Activated naive CD8-positive, alpha-beta T cell treated with anti-CD3 and anti-CD28 coated beads for 36 hours (primary cell): ENCODE measurements at regions not wholly inside any gene's neighbourhood (a gene's known extent, or its start where the extent isn't known, plus 50 kb on each side); places are given as distances from the start of the nearest gene placed in this dataset.
"Not testable (repeated sequence)": the region's sequence is repeated elsewhere in the genome, so short reads cannot be mapped to it uniquely, and the experiment has no call there.

Experiments
- DNase-seq: peaks from one replicate; pipeline ENCODE4 v3.0.0; 2021
- H3K27ac Mint-ChIP-seq: one replicate; pipeline ENCODE4 v1.8.0; 2022; ENCODE audit warnings: mild to moderate bottlenecking, moderate library complexity, mixed read lengths
- H3K27me3 Mint-ChIP-seq: one replicate; pipeline ENCODE4 v1.8.0; 2022; ENCODE audit warnings: mild to moderate bottlenecking, mixed read lengths
- H3K36me3 Mint-ChIP-seq: one replicate; pipeline ENCODE4 v1.8.0; 2021; ENCODE audit warnings: mild to moderate bottlenecking, mixed read lengths
- H3K4me1 Mint-ChIP-seq: one replicate; pipeline ENCODE4 v1.8.0; 2021; ENCODE audit warnings: mixed read lengths
- H3K4me3 Mint-ChIP-seq: one replicate; pipeline ENCODE4 v1.8.0; 2022; ENCODE audit warnings: mild to moderate bottlenecking, moderate library complexity, mixed read lengths
- H3K9me3 Mint-ChIP-seq: one replicate; pipeline ENCODE4 v1.8.0; 2022; ENCODE audit warnings: mixed read lengths

GRCh38 chr7:24138343-24138742 lies 145.6 kb upstream of the NPY start:
- H3K27ac Mint-ChIP-seq = no peak overlapping the region
- H3K4me1 Mint-ChIP-seq = peaks cover 6% of the 10 kb centered on the region
- H3K9me3 Mint-ChIP-seq = no peaks in the 10 kb centered on the region
- H3K36me3 Mint-ChIP-seq = no peaks in the 10 kb centered on the region
- no peak overlapping the region for H3K4me3 Mint-ChIP-seq
- peaks cover 44% of the 10 kb centered on the region for H3K27me3 Mint-ChIP-seq
- no peak for DNase-seq

GRCh38 chr7:24140001-24140400 lies 144.0 kb upstream of the NPY start:
- H3K4me3 Mint-ChIP-seq = no peak overlapping the region
- no peaks in the 10 kb centered on the region for H3K36me3 Mint-ChIP-seq
- no peak for DNase-seq
- H3K4me1 Mint-ChIP-seq = peaks cover 2% of the 10 kb centered on the region
- no peaks in the 10 kb centered on the region for H3K9me3 Mint-ChIP-seq
- peaks cover 44% of the 10 kb centered on the region for H3K27me3 Mint-ChIP-seq
- H3K27ac Mint-ChIP-seq = no peak overlapping the region

GRCh38 chr7:24141874-24142509 lies 142.0 kb upstream of the NPY start:
- H3K36me3 Mint-ChIP-seq = no peaks in the 10 kb centered on the region
- H3K4me3 Mint-ChIP-seq = no peak overlapping the region
- no peaks in the 10 kb centered on the region for H3K9me3 Mint-ChIP-seq
- peaks cover 44% of the 10 kb centered on the region for H3K27me3 Mint-ChIP-seq
- no peak for DNase-seq
- H3K27ac Mint-ChIP-seq = no peak overlapping the region
- H3K4me1 Mint-ChIP-seq = no peaks in the 10 kb centered on the region

- Mint-ChIP-seq H3K9me3 (no peaks in the 10 kb centered on the region), H3K36me3 (no peaks in the 10 kb centered on the region), H3K4me1 (no peaks in the 10 kb centered on the region), H3K27ac (no peak overlapping the region), H3K27me3 (peaks cover 33% of the 10 kb centered on the region), H3K4me3 (no peak overlapping the region)
- no peak for DNase-seq
Observed at GRCh38 chr7:24143547-24143946, 140.4 kb upstream of the NPY start.

GRCh38 chr7:24151944-24152343 lies 132.0 kb upstream of the NPY start:
- no peak overlapping the region for H3K27ac Mint-ChIP-seq
- peaks cover 8% of the 10 kb centered on the region for H3K9me3 Mint-ChIP-seq
- H3K4me3 Mint-ChIP-seq = no peak overlapping the region
- H3K4me1 Mint-ChIP-seq = no peaks in the 10 kb centered on the region
- H3K27me3 Mint-ChIP-seq = peaks cover 19% of the 10 kb centered on the region
- no peaks in the 10 kb centered on the region for H3K36me3 Mint-ChIP-seq
- DNase-seq = no peak

GRCh38 chr7:24152356-24152755 lies 131.6 kb upstream of the NPY start:
- peaks cover 18% of the 10 kb centered on the region for H3K27me3 Mint-ChIP-seq
- no peak overlapping the region for H3K27ac Mint-ChIP-seq
- DNase-seq = no peak
- H3K4me1 Mint-ChIP-seq = no peaks in the 10 kb centered on the region
- no peaks in the 10 kb centered on the region for H3K36me3 Mint-ChIP-seq
- H3K4me3 Mint-ChIP-seq = no peak overlapping the region
- peaks cover 8% of the 10 kb centered on the region for H3K9me3 Mint-ChIP-seq

- no peak overlapping the region for H3K4me3 Mint-ChIP-seq
- H3K27ac Mint-ChIP-seq = no peak overlapping the region
- no peak for DNase-seq
- H3K36me3 Mint-ChIP-seq = no peaks in the 10 kb centered on the region
- H3K9me3 Mint-ChIP-seq = peaks cover 8% of the 10 kb centered on the region
- peaks cover 18% of the 10 kb centered on the region for H3K27me3 Mint-ChIP-seq
- H3K4me1 Mint-ChIP-seq = no peaks in the 10 kb centered on the region
Observed at GRCh38 chr7:24152877-24153472, 131.0 kb upstream of the NPY start.

- Mint-ChIP-seq H3K4me1 (no peaks in the 10 kb centered on the region), H3K27ac (no peak overlapping the region), H3K36me3 (no peaks in the 10 kb centered on the region), H3K27me3 (peaks cover 20% of the 10 kb centered on the region), H3K4me3 (no peak overlapping the region), H3K9me3 (no peaks in the 10 kb centered on the region)
- DNase-seq = no peak
Observed at GRCh38 chr7:24157666-24158065, 126.3 kb upstream of the NPY start.

GRCh38 chr7:24158975-24159374 lies 125.0 kb upstream of the NPY start:
- Mint-ChIP-seq H3K36me3 (no peaks in the 10 kb centered on the region), H3K27me3 (peaks cover 15% of the 10 kb centered on the region), H3K27ac (no peak overlapping the region), H3K4me1 (no peaks in the 10 kb centered on the region), H3K4me3 (no peak overlapping the region), H3K9me3 (no peaks in the 10 kb centered on the region)
- DNase-seq = no peak

GRCh38 chr7:24164401-24164800 lies 119.6 kb upstream of the NPY start:
- H3K27ac Mint-ChIP-seq = no peak overlapping the region
- H3K36me3 Mint-ChIP-seq = no peaks in the 10 kb centered on the region
- no peaks in the 10 kb centered on the region for H3K4me1 Mint-ChIP-seq
- no peak overlapping the region for H3K4me3 Mint-ChIP-seq
- DNase-seq = no peak
- peaks cover 11% of the 10 kb centered on the region for H3K27me3 Mint-ChIP-seq
- no peaks in the 10 kb centered on the region for H3K9me3 Mint-ChIP-seq

- H3K36me3 Mint-ChIP-seq = no peaks in the 10 kb centered on the region
- H3K27me3 Mint-ChIP-seq = peaks cover 6% of the 10 kb centered on the region
- H3K27ac Mint-ChIP-seq = no peak overlapping the region
- no peaks in the 10 kb centered on the region for H3K9me3 Mint-ChIP-seq
- H3K4me3 Mint-ChIP-seq = no peak overlapping the region
- DNase-seq = no peak
- no peaks in the 10 kb centered on the region for H3K4me1 Mint-ChIP-seq
Observed at GRCh38 chr7:24169077-24169624, 114.8 kb upstream of the NPY start.

GRCh38 chr7:24171951-24172350 lies 112.0 kb upstream of the NPY start:
- not testable (repeated sequence) for H3K9me3 Mint-ChIP-seq, H3K27ac Mint-ChIP-seq, H3K4me3 Mint-ChIP-seq, H3K36me3 Mint-ChIP-seq, DNase-seq, H3K27me3 Mint-ChIP-seq, H3K4me1 Mint-ChIP-seq

- Mint-ChIP-seq H3K36me3 (no peaks in the 10 kb centered on the region), H3K27ac (no peak overlapping the region), H3K27me3 (no peaks in the 10 kb centered on the region), H3K4me3 (no peak overlapping the region), H3K9me3 (no peaks in the 10 kb centered on the region), H3K4me1 (no peaks in the 10 kb centered on the region)
- no peak for DNase-seq
Observed at GRCh38 chr7:24172856-24173255, 111.1 kb upstream of the NPY start.

GRCh38 chr7:24175603-24176002 lies 108.4 kb upstream of the NPY start:
- Mint-ChIP-seq H3K27ac (no peak overlapping the region), H3K4me1 (no peaks in the 10 kb centered on the region)

GRCh38 chr7:24178811-24179570 lies 105.0 kb upstream of the NPY start:
- Mint-ChIP-seq H3K36me3 (no peaks in the 10 kb centered on the region), H3K4me1 (no peaks in the 10 kb centered on the region), H3K27me3 (peaks cover 11% of the 10 kb centered on the region), H3K9me3 (no peaks in the 10 kb centered on the region), H3K27ac (no peak overlapping the region), H3K4me3 (no peak overlapping the region)
- DNase-seq = no peak

More at GRCh38 chr7:24175603-24176002, 108.4 kb upstream of the NPY start:
- H3K27me3 Mint-ChIP-seq = peaks cover 5% of the 10 kb centered on the region
- no peaks in the 10 kb centered on the region for H3K36me3 Mint-ChIP-seq
- DNase-seq = no peak
- no peak overlapping the region for H3K4me3 Mint-ChIP-seq
- H3K9me3 Mint-ChIP-seq = no peaks in the 10 kb centered on the region
